GM23338 (cell line): ENCODE measurements at regions not wholly inside any gene's neighbourhood (a gene's known extent, or its start where the extent isn't known, plus 50 kb on each side); places are given as distances from the start of the nearest gene placed in this dataset.

Source experiments
- ATAC-seq: fragments of 200-7000 bp; cut with Tn5 transposase; 3 replicates; pipeline ENCODE4 v1.9.1; 2020
- DNase-seq: peaks from one replicate; pipeline ENCODE4 v3.0.0-alpha.2; 2015; ENCODE audit warnings: low spot score
- H2AFZ ChIP-seq: fragments of 200-600 bp; sonication (generic); 2 replicates; pipeline ENCODE4 v1.8.0; 2016; ENCODE audit warnings: antibody characterized with exemption, mild to moderate bottlenecking, moderate library complexity
- H3F3A ChIP-seq: fragments of 200-600 bp; sonication (generic); replicated peaks from 2 replicates; pipeline ENCODE4 v1.8.0; 2017; ENCODE audit warnings: antibody characterized with exemption, mixed run types, low read depth
- H3K27ac ChIP-seq: fragments of 200-600 bp; sonication (generic); 2 replicates; pipeline ENCODE4 v1.6.1; 2016; ENCODE audit warnings: low read depth
- H3K27me3 ChIP-seq: fragments of 200-600 bp; sonication (generic); 2 replicates; pipeline ENCODE4 v1.8.0; 2016; ENCODE audit warnings: mild to moderate bottlenecking, mixed run types, moderate library complexity; ENCODE audit not compliant: insufficient read depth
- H3K36me3 ChIP-seq: fragments of 200-600 bp; sonication (generic); 2 replicates; pipeline ENCODE4 v1.8.0; 2016; ENCODE audit warnings: mild to moderate bottlenecking; ENCODE audit not compliant: insufficient read depth
- H3K4me1 ChIP-seq: fragments of 200-600 bp; sonication (generic); 2 replicates; pipeline ENCODE4 v1.8.0; 2016; ENCODE audit warnings: mild to moderate bottlenecking, moderate library complexity; ENCODE audit not compliant: insufficient read depth
- H3K4me2 ChIP-seq: fragments of 200-600 bp; sonication (generic); 2 replicates; pipeline ENCODE4 v1.7.1; 2017; ENCODE audit warnings: mixed run types
- H3K4me3 ChIP-seq: fragments of 200-600 bp; sonication (generic); 2 replicates; pipeline ENCODE4 v1.6.1; 2016; ENCODE audit warnings: mixed run types
- H3K79me2 ChIP-seq: fragments of 200-600 bp; sonication (generic); replicated peaks from 2 replicates; pipeline ENCODE4 v1.8.0; 2017; ENCODE audit warnings: mild to moderate bottlenecking; ENCODE audit not compliant: insufficient read depth
- H3K9me2 ChIP-seq: fragments of 200-600 bp; sonication (generic); 2 replicates; pipeline ENCODE4 v1.8.0; 2017; ENCODE audit not compliant: insufficient read depth
- H4K20me1 ChIP-seq: fragments of 200-600 bp; sonication (generic); replicated peaks from 2 replicates; pipeline ENCODE4 v1.8.0; 2017; ENCODE audit warnings: mild to moderate bottlenecking; ENCODE audit not compliant: insufficient read depth
- H3K27ac Mint-ChIP-seq: 2 replicates; pipeline ENCODE4 v1.8.0; 2020; ENCODE audit warnings: inconsistent platforms, mild to moderate bottlenecking, moderate library complexity, mixed read lengths
- H3K27me3 Mint-ChIP-seq: 3 replicates; pipeline ENCODE4 v1.8.0; 2022; ENCODE audit warnings: low read depth, mild to moderate bottlenecking, moderate library complexity, mixed read lengths, inconsistent platforms; ENCODE audit not compliant: insufficient read depth, poor library complexity
- H3K36me3 Mint-ChIP-seq: 3 replicates; pipeline ENCODE4 v1.8.0; 2021; ENCODE audit warnings: low read depth, mild to moderate bottlenecking, inconsistent platforms, moderate library complexity, mixed read lengths
- H3K4me1 Mint-ChIP-seq: 3 replicates; pipeline ENCODE4 v1.8.0; 2020; ENCODE audit warnings: mild to moderate bottlenecking, inconsistent platforms, mixed read lengths
- H3K4me3 Mint-ChIP-seq: 3 replicates; pipeline ENCODE4 v1.8.0; 2021; ENCODE audit warnings: moderate library complexity, mild to moderate bottlenecking, inconsistent platforms, mixed read lengths
- H3K9me3 Mint-ChIP-seq: 3 replicates; pipeline ENCODE4 v1.8.0; 2020; ENCODE audit warnings: moderate library complexity, mild to moderate bottlenecking, inconsistent platforms, mixed read lengths
- CREB1 ChIP-seq: fragments of 250-450 bp; sonication (Bioruptor Pico); IDR thresholded peaks from 2 replicates; pipeline ENCODE4 v1.5.0; 2020; ENCODE audit warnings: low read depth, mild to moderate bottlenecking, moderate library complexity
- EZH2 ChIP-seq: fragments of 200-600 bp; sonication (generic); IDR thresholded peaks from one replicate; pipeline ENCODE4 v1.8.0; 2017; ENCODE audit warnings: antibody characterized with exemption, mild to moderate bottlenecking, low read depth; ENCODE audit not compliant: unreplicated experiment
- EZH2phosphoT487 ChIP-seq: fragments of 200-600 bp; sonication (generic); IDR thresholded peaks from one replicate; pipeline ENCODE4 v1.8.1; 2018; ENCODE audit warnings: antibody characterized with exemption; ENCODE audit not compliant: unreplicated experiment
- NANOG ChIP-seq: IDR thresholded peaks from 2 replicates; pipeline ENCODE4 v1.6.1; 2016; ENCODE audit warnings: antibody characterized with exemption, borderline replicate concordance
- POLR2AphosphoS5 ChIP-seq: IDR thresholded peaks from 2 replicates; pipeline ENCODE4 v1.6.1; 2016; ENCODE audit warnings: antibody characterized with exemption, low read depth
- REST ChIP-seq: IDR thresholded peaks from one replicate; pipeline ENCODE4 v1.6.1; 2018; ENCODE audit warnings: antibody characterized with exemption; ENCODE audit not compliant: unreplicated experiment
- STAT1 ChIP-seq: IDR thresholded peaks from one replicate; pipeline ENCODE4 v1.6.1; 2016; ENCODE audit warnings: antibody characterized with exemption; ENCODE audit not compliant: unreplicated experiment
- ZNF331 ChIP-seq: fragments of 250-450 bp; sonication (Bioruptor Pico); IDR thresholded peaks from 2 replicates; pipeline ENCODE4 v1.5.0; 2020; ENCODE audit warnings: low read depth, mild to moderate bottlenecking, moderate library complexity
- TF ChIP-seq, protein P1 (sequence below), 2 experiments: fragments of 200-600 bp in 1 of 2; sonication (generic) in 1 of 2; conservative IDR thresholded peaks; 2 replicates each; pipeline versions ENCODE4 v1.5.1 to v1.6.1; 2016 to 2017; ENCODE audit warnings: antibody characterized with exemption in 2 of 2, low read depth in 2 of 2, mild to moderate bottlenecking in 2 of 2, moderate library complexity in 1 of 2
- TF ChIP-seq, protein P2 (sequence below): fragments of 250-450 bp; sonication (Bioruptor Pico); IDR thresholded peaks from 2 replicates; pipeline ENCODE4 v1.5.0; 2020; ENCODE audit warnings: mild to moderate bottlenecking, moderate library complexity

DNA sequence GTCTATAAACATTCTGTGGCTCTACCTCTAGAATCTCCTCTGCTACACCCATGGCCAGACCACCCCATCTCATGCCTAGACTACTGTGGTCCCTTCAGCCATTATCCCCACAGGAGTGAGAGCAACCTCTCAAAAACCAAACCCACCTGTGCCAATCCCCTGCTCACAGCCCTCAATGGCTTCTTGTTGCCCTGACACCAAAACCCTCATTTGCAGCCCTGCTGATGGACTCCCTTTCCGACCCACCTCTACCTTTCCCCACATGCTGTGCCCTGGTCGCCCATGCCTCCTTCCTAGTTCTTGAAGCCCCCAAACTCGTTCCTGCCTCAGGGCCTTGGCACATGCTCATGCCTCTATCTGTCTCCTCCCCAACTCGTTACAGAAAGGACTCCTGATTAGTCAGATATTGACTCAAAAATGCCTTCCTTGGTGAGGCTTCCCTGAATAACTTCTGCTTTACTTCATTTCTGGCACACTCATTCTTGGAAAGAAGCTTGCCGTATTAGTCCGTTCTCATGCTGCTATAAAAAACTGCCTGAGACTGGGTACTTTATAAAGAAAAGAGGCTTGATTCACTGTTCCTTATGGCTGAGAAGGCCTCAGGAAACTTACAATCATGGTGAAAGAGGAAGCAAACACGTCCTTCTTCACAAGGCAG is 104.2 kb downstream of the TEX36 start (continued):
- no peak for TF ChIP-seq CREB1 (CRISPR knock-in tag)
- no peak for TF ChIP-seq REST
- TF ChIP-seq EZH2phosphoT487, result no peak
- TF ChIP-seq NANOG, result no peak
- TF ChIP-seq EZH2, result no peak

- Mint-ChIP-seq H3K4me3 (no peak overlapping the region), H3K4me1 (no peaks in the 10 kb centered on the region), H3K9me3 (peaks cover 4% of the 10 kb centered on the region; the same call in 1 of the 3 replicates), H3K27me3 (peaks cover 2% of the 10 kb centered on the region), H3K27ac (no peak overlapping the region), H3K36me3 (no peaks in the 10 kb centered on the region)
- Histone ChIP-seq H4K20me1 (no peaks in the 10 kb centered on the region), H3K4me1 (no peaks in the 10 kb centered on the region), H3K4me2 (no peak overlapping the region), H3K4me3 (no peak overlapping the region), H3K27me3 (no peaks in the 10 kb centered on the region), H3K79me2 (no peaks in the 10 kb centered on the region), H3K36me3 (no peaks in the 10 kb centered on the region), H3K27ac (no peak overlapping the region), H3F3A (no peaks in the 10 kb centered on the region), H2AFZ (no peak overlapping the region), H3K9me2 (peaks cover 7% of the 10 kb centered on the region; the same call in 1 of the 2 replicates)
- ATAC-seq (no peak), DNase-seq (no peak)
- TF ChIP-seq, protein P1, sequence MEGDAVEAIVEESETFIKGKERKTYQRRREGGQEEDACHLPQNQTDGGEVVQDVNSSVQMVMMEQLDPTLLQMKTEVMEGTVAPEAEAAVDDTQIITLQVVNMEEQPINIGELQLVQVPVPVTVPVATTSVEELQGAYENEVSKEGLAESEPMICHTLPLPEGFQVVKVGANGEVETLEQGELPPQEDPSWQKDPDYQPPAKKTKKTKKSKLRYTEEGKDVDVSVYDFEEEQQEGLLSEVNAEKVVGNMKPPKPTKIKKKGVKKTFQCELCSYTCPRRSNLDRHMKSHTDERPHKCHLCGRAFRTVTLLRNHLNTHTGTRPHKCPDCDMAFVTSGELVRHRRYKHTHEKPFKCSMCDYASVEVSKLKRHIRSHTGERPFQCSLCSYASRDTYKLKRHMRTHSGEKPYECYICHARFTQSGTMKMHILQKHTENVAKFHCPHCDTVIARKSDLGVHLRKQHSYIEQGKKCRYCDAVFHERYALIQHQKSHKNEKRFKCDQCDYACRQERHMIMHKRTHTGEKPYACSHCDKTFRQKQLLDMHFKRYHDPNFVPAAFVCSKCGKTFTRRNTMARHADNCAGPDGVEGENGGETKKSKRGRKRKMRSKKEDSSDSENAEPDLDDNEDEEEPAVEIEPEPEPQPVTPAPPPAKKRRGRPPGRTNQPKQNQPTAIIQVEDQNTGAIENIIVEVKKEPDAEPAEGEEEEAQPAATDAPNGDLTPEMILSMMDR (conservative IDR thresholded peaks at IDR 0.05; ENCODE audit: low read depth in 2 of 2), result no peak
- TF ChIP-seq, protein P2, sequence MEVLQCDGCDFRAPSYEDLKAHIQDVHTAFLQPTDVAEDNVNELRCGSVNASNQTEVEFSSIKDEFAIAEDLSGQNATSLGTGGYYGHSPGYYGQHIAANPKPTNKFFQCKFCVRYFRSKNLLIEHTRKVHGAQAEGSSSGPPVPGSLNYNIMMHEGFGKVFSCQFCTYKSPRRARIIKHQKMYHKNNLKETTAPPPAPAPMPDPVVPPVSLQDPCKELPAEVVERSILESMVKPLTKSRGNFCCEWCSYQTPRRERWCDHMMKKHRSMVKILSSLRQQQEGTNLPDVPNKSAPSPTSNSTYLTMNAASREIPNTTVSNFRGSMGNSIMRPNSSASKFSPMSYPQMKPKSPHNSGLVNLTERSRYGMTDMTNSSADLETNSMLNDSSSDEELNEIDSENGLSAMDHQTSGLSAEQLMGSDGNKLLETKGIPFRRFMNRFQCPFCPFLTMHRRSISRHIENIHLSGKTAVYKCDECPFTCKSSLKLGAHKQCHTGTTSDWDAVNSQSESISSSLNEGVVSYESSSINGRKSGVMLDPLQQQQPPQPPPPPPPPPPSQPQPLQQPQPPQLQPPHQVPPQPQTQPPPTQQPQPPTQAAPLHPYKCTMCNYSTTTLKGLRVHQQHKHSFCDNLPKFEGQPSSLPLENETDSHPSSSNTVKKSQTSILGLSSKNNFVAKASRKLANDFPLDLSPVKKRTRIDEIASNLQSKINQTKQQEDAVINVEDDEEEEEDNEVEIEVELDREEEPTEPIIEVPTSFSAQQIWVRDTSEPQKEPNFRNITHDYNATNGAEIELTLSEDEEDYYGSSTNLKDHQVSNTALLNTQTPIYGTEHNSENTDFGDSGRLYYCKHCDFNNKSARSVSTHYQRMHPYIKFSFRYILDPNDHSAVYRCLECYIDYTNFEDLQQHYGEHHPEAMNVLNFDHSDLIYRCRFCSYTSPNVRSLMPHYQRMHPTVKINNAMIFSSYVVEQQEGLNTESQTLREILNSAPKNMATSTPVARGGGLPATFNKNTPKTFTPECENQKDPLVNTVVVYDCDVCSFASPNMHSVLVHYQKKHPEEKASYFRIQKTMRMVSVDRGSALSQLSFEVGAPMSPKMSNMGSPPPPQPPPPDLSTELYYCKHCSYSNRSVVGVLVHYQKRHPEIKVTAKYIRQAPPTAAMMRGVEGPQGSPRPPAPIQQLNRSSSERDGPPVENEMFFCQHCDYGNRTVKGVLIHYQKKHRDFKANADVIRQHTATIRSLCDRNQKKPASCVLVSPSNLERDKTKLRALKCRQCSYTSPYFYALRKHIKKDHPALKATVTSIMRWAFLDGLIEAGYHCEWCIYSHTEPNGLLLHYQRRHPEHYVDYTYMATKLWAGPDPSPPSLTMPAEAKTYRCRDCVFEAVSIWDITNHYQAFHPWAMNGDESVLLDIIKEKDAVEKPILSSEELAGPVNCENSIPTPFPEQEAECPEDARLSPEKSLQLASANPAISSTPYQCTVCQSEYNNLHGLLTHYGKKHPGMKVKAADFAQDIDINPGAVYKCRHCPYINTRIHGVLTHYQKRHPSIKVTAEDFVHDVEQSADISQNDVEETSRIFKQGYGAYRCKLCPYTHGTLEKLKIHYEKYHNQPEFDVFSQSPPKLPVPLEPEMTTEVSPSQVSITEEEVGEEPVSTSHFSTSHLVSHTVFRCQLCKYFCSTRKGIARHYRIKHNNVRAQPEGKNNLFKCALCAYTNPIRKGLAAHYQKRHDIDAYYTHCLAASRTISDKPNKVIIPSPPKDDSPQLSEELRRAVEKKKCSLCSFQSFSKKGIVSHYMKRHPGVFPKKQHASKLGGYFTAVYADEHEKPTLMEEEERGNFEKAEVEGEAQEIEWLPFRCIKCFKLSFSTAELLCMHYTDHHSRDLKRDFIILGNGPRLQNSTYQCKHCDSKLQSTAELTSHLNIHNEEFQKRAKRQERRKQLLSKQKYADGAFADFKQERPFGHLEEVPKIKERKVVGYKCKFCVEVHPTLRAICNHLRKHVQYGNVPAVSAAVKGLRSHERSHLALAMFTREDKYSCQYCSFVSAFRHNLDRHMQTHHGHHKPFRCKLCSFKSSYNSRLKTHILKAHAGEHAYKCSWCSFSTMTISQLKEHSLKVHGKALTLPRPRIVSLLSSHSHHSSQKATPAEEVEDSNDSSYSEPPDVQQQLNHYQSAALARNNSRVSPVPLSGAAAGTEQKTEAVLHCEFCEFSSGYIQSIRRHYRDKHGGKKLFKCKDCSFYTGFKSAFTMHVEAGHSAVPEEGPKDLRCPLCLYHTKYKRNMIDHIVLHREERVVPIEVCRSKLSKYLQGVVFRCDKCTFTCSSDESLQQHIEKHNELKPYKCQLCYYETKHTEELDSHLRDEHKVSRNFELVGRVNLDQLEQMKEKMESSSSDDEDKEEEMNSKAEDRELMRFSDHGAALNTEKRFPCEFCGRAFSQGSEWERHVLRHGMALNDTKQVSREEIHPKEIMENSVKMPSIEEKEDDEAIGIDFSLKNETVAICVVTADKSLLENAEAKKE, result no peak
- TF ChIP-seq POLR2AphosphoS5 (no peak), STAT1 (no peak), ZNF331 (CRISPR knock-in tag) (no peak), REST (no peak)
Measured at GRCh38 chr10:125575843-125576242, 107.1 kb downstream of the TEX36 start.
